ENCODE measurements at regions not wholly inside any gene's neighbourhood (a gene's known extent, or its start where the extent isn't known, plus 50 kb on each side); places are given as distances from the start of the nearest gene placed in this dataset.

GRCh38 chr3:111318289-111318688, 223.7 kb upstream of the CD96 start:
- TF ChIP-seq, protein P1, sequence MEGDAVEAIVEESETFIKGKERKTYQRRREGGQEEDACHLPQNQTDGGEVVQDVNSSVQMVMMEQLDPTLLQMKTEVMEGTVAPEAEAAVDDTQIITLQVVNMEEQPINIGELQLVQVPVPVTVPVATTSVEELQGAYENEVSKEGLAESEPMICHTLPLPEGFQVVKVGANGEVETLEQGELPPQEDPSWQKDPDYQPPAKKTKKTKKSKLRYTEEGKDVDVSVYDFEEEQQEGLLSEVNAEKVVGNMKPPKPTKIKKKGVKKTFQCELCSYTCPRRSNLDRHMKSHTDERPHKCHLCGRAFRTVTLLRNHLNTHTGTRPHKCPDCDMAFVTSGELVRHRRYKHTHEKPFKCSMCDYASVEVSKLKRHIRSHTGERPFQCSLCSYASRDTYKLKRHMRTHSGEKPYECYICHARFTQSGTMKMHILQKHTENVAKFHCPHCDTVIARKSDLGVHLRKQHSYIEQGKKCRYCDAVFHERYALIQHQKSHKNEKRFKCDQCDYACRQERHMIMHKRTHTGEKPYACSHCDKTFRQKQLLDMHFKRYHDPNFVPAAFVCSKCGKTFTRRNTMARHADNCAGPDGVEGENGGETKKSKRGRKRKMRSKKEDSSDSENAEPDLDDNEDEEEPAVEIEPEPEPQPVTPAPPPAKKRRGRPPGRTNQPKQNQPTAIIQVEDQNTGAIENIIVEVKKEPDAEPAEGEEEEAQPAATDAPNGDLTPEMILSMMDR (conservative IDR thresholded peaks at IDR 0.05): no peak
- no peak for TF ChIP-seq ZFX (IDR thresholded peaks at IDR 0.05)
